KG1 (cell line): ENCODE measurements at regions not wholly inside any gene's neighbourhood (a gene's known extent, or its start where the extent isn't known, plus 50 kb on each side); places are given as distances from the start of the nearest gene placed in this dataset.

Experiments used
- DNase-seq: peaks from one replicate; lab custom pipeline; 2025; lab: John Stamatoyannopoulos, UW

- DNase-seq, result no peak
These were observed 167.1 kb downstream of the DUSP6 start for GRCh38 chr12:89185181-89185580.

- no peak for DNase-seq
These were observed 168.3 kb downstream of the DUSP6 start for GRCh38 chr12:89183985-89184435.

GRCh38 chr12:89181271-89181920, 170.9 kb downstream of the DUSP6 start:
- DNase-seq, result no peak

GRCh38 chr12:89180496-89180895, 171.8 kb downstream of the DUSP6 start:
- no peak for DNase-seq

- DNase-seq, result no peak
These were observed 172.3 kb downstream of the DUSP6 start for GRCh38 chr12:89179983-89180382.

- no peak for DNase-seq
These were observed 173.1 kb downstream of the DUSP6 start for GRCh38 chr12:89179245-89179644.

GRCh38 chr12:89177802-89178395, 174.4 kb downstream of the DUSP6 start:
- DNase-seq, result no peak

GRCh38 chr12:89176676-89177075, 175.6 kb downstream of the DUSP6 start:
- DNase-seq, result no peak

- no peak for DNase-seq
These were observed 178.6 kb downstream of the DUSP6 start for GRCh38 chr12:89173678-89174077.

GRCh38 chr12:89173096-89173495, 179.2 kb downstream of the DUSP6 start:
- DNase-seq, result no peak

GRCh38 chr12:89172224-89172623, 180.1 kb downstream of the DUSP6 start:
- no peak for DNase-seq

GRCh38 chr12:89169321-89169720, 183.0 kb downstream of the DUSP6 start:
- no peak for DNase-seq

GRCh38 chr12:89167986-89168385, 184.3 kb downstream of the DUSP6 start:
- no peak for DNase-seq

- peak; percentile 23 for DNase-seq
These were observed 185.8 kb downstream of the DUSP6 start for GRCh38 chr12:89166525-89166934.

- no peak for DNase-seq
These were observed 186.2 kb downstream of the DUSP6 start for GRCh38 chr12:89166121-89166520.

- no peak for DNase-seq
These were observed 186.6 kb downstream of the DUSP6 start for GRCh38 chr12:89165703-89166102.

- DNase-seq, result no peak
These were observed 188.4 kb downstream of the DUSP6 start for GRCh38 chr12:89163918-89164317.

- DNase-seq, result peak; percentile 88
These were observed 189.6 kb downstream of the DUSP6 start for GRCh38 chr12:89162589-89163261.

GRCh38 chr12:89161557-89161956, 190.7 kb downstream of the DUSP6 start:
- no peak for DNase-seq

- DNase-seq, result no peak
These were observed 191.6 kb downstream of the DUSP6 start for GRCh38 chr12:89160716-89161123.

GRCh38 chr12:89157413-89157812, 194.9 kb downstream of the DUSP6 start:
- DNase-seq, result no peak

- peak; percentile 77 for DNase-seq
These were observed 195.4 kb downstream of the DUSP6 start for GRCh38 chr12:89156862-89157262.

GRCh38 chr12:89156340-89156739, 196.0 kb downstream of the DUSP6 start:
- DNase-seq, result peak; percentile 37
